HG03175 (cell line): ENCODE measurements at regions not wholly inside any gene's neighbourhood (a gene's known extent, or its start where the extent isn't known, plus 50 kb on each side); places are given as distances from the start of the nearest gene placed in this dataset.

Experiments used
- ATAC-seq: cut with Tn5 transposase; IDR thresholded peaks from one replicate; pipeline ENCODE4 v1.9.1; 2021; ENCODE audit warnings: mild to moderate bottlenecking, moderate library complexity; ENCODE audit not compliant: unreplicated experiment

DNA sequence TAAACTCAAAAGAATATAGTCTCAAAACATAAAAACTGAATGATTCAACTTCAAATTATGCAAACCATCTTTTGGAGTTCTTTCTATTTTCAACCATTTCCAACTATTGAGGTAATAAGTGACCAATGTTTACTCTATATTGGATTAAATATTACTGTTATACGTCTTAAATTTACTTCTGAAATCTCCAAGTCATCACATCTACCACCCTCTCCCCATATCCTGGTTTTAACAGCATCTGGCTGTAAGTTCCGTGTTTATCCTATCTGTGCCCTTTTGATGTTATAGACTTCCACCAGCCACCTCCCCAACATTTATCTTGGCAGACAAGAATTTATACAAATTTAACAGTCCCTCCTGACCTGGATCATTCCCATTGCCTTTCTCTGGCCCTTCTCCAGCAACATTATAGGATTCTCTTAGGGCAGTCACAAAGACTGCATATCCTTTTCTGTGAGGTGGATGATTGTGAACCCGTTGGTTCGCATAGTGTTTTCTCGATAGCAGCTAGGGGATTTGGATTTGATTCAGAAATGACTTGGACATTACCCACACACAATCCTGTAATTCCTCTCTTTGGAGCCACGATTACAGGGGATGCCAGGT lies 313.4 kb upstream of the FMN2 start:
- ATAC-seq: no peak

DNA sequence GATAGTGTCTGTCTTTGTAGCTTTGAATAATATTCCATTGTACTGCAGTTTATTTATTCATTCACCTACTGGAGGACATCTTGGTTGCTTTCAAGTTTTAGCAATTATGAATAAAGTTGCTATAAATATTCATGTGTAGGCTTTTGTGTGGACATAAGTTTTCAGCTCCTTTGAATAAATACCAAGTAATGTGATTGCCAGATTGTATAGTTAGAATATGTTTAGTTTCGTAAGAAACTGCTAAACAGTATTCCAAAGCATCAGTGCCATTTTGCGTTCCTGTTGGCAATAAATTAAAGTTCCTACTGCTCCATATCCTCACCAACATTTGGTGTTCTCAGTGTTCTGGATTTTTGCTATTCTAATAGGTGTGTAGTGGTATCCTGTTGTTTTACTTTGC lies 311.7 kb upstream of the FMN2 start:
- no peak for ATAC-seq

- ATAC-seq: no peak
Observed at GRCh38 chr1:239784896-239785295, 306.8 kb upstream of the FMN2 start.

DNA sequence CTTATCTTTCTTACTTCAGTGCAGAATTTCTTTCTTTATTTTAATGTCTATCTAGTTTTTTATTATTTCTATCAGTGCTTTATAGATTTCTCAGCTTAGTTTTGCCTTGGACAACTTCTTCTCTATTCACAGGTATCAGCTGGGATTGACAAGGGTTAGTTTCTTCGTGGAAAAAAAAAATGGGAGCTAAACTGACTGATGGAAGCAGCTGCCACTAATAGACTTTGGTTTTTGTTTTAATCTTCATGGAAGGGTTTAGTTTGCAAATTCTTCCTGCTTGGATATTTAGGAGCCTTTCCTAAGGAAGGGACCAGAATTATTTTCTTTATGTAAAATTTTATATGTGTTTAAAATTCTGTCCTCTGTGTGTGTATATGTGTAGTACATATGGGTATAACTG lies 306.1 kb upstream of the FMN2 start:
- ATAC-seq: no peak

DNA sequence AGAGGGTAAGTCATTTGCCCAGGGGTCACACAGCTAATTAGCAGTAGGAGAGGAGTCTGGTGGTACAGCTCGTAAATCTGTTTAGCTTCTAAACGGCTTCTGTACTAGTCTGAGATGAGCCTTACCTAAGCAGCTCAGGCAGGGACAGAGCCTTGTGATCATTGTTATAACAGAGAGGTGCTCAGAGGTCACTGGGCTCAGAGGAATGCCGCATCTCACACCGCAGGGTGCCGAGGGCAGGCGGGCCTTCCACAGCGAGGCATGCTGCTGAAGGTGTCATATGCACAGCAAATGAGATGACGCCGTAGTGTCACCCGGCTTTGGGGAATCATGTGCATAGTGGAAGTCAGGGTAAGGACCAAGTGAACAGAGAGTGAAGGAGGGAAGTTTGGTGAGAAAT lies 305.2 kb upstream of the FMN2 start:
- no peak for ATAC-seq

DNA sequence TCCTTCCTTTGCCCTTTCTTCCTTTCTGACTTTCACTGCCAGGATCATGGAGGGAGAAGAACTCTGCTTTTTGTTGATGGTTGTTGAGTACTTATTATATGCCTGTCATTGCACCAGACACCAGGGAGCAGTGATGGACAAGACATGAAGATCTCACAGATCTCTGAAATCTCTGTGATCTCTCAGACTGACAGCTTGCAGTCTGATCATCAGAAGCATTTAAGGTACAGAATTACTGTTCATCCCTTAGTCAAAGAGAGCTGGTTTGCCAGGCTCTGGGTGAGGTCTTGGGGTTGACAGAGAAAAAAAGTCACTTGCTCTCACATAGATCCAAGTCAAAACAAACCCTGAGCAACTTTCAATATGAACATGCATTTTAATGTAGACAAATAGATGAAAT lies 299.5 kb upstream of the FMN2 start:
- ATAC-seq: no peak

- ATAC-seq: no peak
Observed at GRCh38 chr1:239795304-239795703, 296.4 kb upstream of the FMN2 start.

DNA sequence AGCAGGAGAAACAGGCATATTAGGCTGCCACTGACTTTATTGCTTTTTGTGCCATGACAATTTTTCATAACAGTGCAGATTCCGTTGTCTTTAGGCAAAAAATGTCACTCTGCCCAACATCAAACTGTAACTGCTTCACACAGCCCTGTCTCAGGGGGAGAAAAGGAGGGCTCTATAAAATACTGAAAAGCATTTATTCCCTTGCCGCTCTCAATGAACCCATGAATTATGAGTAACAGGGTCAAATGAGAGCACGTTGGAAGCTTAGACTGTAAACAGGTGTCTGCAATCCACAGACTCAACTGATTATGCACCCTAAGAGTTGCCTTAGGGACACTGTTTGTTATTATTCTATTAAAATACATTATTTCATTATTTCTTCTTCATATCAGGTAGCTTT lies 292.1 kb upstream of the FMN2 start:
- no peak for ATAC-seq

DNA sequence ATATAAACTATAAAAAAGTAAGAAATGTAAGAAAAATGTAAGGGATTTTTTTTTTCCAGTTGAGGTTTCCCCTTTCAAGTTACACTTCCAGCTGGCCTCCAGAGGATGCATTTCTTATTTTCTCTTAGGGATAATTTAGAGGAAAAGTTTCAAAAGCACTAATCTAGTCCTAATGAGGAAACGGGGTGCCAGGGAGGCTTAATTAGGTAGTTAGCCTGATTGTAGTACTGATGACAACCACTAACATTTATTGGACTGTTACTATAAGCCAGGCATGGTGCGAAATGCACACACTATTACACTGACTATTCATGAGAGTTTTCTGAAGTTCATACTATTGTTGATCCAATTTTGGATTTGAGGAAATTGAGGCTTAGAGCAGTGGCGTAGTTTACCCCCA lies 290.8 kb upstream of the FMN2 start:
- no peak for ATAC-seq

GRCh38 chr1:239802275-239802674 lies 289.4 kb upstream of the FMN2 start:
- no peak for ATAC-seq

GRCh38 chr1:239803781-239804180 lies 287.9 kb upstream of the FMN2 start:
- no peak for ATAC-seq

GRCh38 chr1:239804266-239804665 lies 287.4 kb upstream of the FMN2 start:
- ATAC-seq: no peak

GRCh38 chr1:239805042-239805441 lies 286.6 kb upstream of the FMN2 start:
- no peak for ATAC-seq

DNA sequence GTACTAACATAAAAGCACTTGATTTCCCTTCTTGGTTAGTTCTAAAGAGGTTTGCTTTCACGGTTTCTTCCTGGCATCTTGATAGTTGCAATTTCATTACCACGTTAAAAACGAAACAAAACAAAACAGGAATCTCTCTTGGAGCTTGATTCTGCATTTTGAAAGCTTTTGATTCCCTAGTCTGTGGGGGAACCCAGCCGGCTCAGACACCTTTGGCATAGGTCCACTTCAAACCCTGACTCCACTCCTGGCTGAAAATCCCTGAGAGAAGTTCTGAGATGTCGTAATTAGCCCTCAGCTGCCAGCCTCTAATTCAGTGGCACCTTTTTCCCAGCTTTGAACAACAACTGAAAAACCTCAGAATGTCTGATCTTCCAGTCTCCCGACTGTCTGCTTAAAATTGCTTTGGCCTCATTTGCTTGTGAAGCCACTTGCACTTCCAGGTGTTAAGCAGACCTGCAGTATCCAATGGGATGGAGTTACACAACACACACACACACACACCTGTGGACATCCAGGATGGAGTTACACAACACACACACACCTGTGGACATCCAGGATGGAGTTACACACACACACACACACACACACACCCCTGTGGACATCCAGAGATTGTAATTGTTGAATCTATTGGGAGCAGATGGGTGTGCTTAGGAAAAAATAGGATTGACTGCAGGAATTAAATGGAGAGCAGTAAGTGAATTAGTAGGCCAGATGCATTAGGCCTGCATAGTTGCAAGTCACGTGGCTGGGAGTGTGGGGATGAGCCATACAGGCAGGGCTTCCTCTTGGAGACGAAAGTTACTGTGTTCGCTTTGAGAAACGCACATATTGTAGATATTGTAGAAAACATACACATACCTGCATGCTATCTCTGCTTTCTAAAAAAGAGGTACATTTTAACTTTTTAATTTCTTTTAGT lies 285.6 kb upstream of the FMN2 start:
- no peak for ATAC-seq

DNA sequence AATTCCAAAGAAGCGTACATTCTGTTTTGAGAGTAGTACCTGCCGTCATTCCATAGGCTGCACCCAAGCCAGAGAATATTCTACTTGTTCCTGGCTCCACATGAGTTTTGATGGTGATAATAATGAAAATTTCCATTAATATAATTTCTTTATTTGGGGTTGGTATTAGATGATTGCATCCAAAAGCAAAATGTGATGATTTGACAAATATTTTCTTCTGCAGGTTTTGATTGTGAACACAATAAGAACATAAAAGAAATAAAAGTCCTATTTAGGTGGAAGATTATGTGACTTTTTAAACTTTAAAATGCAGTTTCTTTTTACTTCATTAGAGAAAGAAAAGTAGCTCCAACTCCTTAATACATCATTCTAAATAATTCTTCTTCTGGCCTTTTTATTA lies 284.8 kb upstream of the FMN2 start:
- ATAC-seq: no peak

DNA sequence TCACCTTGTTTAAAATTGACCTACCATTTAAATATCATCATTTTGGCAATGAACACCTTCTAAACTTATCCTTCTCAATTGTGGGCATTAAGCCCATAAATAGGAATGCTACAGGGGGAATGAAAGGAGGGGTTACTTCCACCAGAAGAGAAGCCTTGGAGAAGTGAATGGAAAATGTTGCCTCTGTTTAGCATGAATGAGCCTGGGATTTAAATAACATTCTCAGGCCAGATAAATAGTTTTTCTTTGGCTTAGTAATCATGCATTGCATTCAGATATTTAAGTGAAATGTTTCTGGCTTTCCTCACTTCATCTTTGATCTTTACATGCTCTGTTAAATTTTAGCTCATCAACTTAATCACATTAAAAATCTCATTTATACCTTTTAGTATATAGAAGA lies 284.3 kb upstream of the FMN2 start:
- no peak for ATAC-seq

DNA sequence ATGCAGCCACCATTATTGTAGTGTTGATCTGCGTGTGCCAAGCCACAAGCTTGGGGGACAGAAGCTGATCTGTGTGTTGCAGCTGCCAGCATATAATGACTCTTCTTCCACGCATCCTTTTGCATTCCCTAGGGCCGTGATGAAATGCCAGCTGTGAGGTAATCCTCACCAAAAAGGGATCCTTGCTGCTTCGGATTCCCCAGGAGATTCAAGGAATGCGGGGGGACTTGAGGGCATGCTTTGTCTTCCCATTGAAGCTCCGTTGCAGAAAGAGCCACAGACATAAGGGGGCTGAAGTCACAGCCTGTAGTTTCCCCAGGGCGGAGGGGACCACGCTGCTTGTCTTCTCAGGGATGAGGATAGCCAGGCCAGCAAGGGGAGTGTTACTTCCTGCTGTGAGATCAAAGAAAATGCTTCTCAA lies 281.6 kb upstream of the FMN2 start:
- ATAC-seq: no peak

GRCh38 chr1:239811211-239811885 lies 280.3 kb upstream of the FMN2 start:
- no peak for ATAC-seq

- no peak for ATAC-seq
Observed at GRCh38 chr1:239812580-239812979, 279.1 kb upstream of the FMN2 start.

DNA sequence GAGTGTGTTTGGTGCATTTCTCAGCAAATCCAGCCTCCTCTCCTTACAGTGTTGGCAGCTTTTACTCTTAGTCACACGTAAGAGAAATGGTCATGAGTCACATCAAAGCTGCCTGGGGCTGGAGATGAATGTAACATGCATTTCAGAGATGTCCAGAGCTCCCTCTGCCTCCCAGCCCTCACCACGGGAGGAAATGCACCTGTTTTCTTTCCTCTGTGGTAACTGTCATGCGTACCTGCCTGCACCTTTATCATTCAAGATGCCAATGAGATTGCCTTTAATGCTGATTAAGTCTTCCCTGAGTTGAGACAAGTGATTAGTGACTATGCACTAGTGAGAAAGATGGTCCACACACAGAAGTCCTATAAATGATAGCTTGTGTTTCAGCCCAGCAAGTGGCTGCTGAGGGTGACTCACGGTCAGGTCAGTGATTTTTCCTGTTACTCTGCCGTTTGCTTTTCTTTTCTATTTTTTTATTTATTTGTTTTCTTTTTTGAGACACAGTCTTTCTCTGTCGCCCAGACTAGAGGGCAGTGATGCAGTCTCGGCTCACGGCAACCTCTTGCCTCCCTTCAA lies 277.3 kb upstream of the FMN2 start:
- ATAC-seq: no peak

DNA sequence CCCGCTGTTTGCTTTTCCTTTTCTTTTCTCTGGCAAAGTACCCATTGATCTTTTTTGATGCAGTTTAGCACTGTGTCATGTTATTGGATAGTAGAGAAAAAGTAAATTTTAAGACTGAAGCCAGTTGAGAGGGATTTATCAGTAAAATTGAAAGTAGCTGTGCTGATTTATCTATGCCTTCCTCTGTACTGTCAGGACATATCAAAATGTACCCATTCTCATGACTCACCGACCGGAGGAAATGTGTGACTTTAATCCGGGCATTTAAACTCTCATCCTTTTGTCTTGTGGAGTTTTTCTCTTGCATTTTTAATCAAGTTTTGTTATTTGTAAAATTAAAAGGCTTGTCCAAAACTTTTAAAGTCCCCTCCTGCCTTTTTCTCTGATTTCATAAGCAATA lies 276.6 kb upstream of the FMN2 start:
- no peak for ATAC-seq
